Lung (tissue), 11 donors: ENCODE measurements at regions not wholly inside any gene's neighbourhood (a gene's known extent, or its start where the extent isn't known, plus 50 kb on each side); places are given as distances from the start of the nearest gene placed in this dataset.

Source experiments
- ATAC-seq: fragments of 200-7000 bp; cut with Tn5 transposase; one replicate; pipeline ENCODE4 v1.9.1; 2020; ENCODE audit warnings: moderate number of reproducible peaks; ENCODE audit not compliant: insufficient read depth, low FRiP score
- DNase-seq, 3 donors: peaks; one replicate each; pipeline ENCODE4 v3.0.0-alpha.2; 2013 to 2017
- H3K27ac ChIP-seq, 2 donors: one replicate each; pipeline ENCODE4 v1.5.1; 2013; ENCODE audit warnings: mild to moderate bottlenecking in 2 of 2, moderate library complexity in 2 of 2, control low read depth in 1 of 2, inconsistent platforms in 1 of 2, low read depth in 1 of 2, low read length in 1 of 2
- H3K27me3 ChIP-seq, 3 donors: one replicate each; pipeline ENCODE4 v1.5.1; 2013; ENCODE audit warnings: low read length in 2 of 3; ENCODE audit not compliant: control insufficient read depth in 3 of 3, insufficient read depth in 3 of 3
- H3K36me3 ChIP-seq, 4 donors: one replicate each; pipeline ENCODE4 v1.5.1; 2013; ENCODE audit warnings: low read length in 4 of 4, mild to moderate bottlenecking in 1 of 4, moderate library complexity in 1 of 4; ENCODE audit not compliant: control insufficient read depth in 4 of 4, insufficient read depth in 4 of 4
- H3K4me1 ChIP-seq, 5 donors: one replicate each; pipeline ENCODE4 v1.5.1; 2013; ENCODE audit warnings: low read length in 5 of 5, mild to moderate bottlenecking in 2 of 5, moderate library complexity in 1 of 5; ENCODE audit not compliant: control insufficient read depth in 5 of 5, insufficient read depth in 5 of 5
- H3K4me3 ChIP-seq: one replicate; pipeline ENCODE4 v1.5.1; 2013; ENCODE audit warnings: mild to moderate bottlenecking, control low read depth, moderate library complexity
- H3K9ac ChIP-seq, 2 donors: one replicate each; pipeline ENCODE4 v1.5.1; 2013; ENCODE audit warnings: low read length in 2 of 2, control low read depth in 1 of 2; ENCODE audit not compliant: insufficient read depth in 1 of 2
- H3K9me3 ChIP-seq, 4 donors: one replicate each; pipeline ENCODE4 v1.5.1; 2013; ENCODE audit warnings: low read length in 3 of 4, mild to moderate bottlenecking in 1 of 4, moderate library complexity in 1 of 4; ENCODE audit not compliant: control insufficient read depth in 4 of 4, insufficient read depth in 3 of 4
- CTCF ChIP-seq: IDR thresholded peaks from 2 replicates; pipeline ENCODE4 v1.5.1; 2012; ENCODE audit warnings: mild to moderate bottlenecking; ENCODE audit errors: control extremely low read depth, extremely low read depth
- WGBS, 2 donors: extraction: QIAGEN DNeasy Blood & Tissue Kit; methylation state at CpG; one replicate each; pipeline ENCODE4 v1.1.7; 2013; 5-methylcytosine and 5-hydroxymethylcytosine counted together
- donor health status: control.
- donor health status: control.
- donor health status: Bipolar disorder and iron deficiency.
- donor health status: healthy.
- donor health status: DM: yes; HTN: yes; CAD: no.

GRCh38 chrX:100076031-100076430 is 334.0 kb downstream of the PCDH19 start:
- WGBS, 2 donors: 49 to 61% methylated on average over 3 of the region's 3 CpGs
- H3K9ac ChIP-seq: no peak overlapping the region
- DNase-seq: no peak
- no peak for TF ChIP-seq CTCF
- no peak overlapping the region for H3K4me3 ChIP-seq
- no peaks in the 10 kb centered on the region for H3K36me3 ChIP-seq
- no peaks in the 10 kb centered on the region for H3K4me1 ChIP-seq
- ATAC-seq: no peak
- H3K27ac ChIP-seq: no peak overlapping the region
- no peaks in the 10 kb centered on the region for H3K9me3 ChIP-seq
- H3K27me3 ChIP-seq: peaks cover 4 to 26% (median 14%) of the 10 kb centered on the region in 3 donors

- no peaks in the 10 kb centered on the region for H3K36me3 ChIP-seq
- H3K27ac ChIP-seq: no peak overlapping the region
- H3K27me3 ChIP-seq: peaks cover 4 to 24% (median 4%) of the 10 kb centered on the region in 3 donors
- ATAC-seq: no peak
- H3K9me3 ChIP-seq: no peaks in the 10 kb centered on the region
- no peak for TF ChIP-seq CTCF
- H3K4me3 ChIP-seq: no peak overlapping the region
- no peak for DNase-seq
- no peak overlapping the region for H3K9ac ChIP-seq
- H3K4me1 ChIP-seq: no peaks in the 10 kb centered on the region
Measured at GRCh38 chrX:100072336-100072735, 337.7 kb downstream of the PCDH19 start.

- Histone ChIP-seq H3K27me3 (peaks cover 0 to 25% (median 4%) of the 10 kb centered on the region in 3 donors), H3K27ac (no peak overlapping the region), H3K9me3 (no peaks in the 10 kb centered on the region), H3K9ac (no peak overlapping the region), H3K4me3 (no peak overlapping the region), H3K36me3 (no peaks in the 10 kb centered on the region), H3K4me1 (no peaks in the 10 kb centered on the region)
- no peak for TF ChIP-seq CTCF
- no peak for ATAC-seq
- WGBS, 2 donors: 46 to 59% methylated on average over 3 of the region's 3 CpGs
- DNase-seq: no peak
Measured at GRCh38 chrX:100070334-100070849, 339.7 kb downstream of the PCDH19 start.

- no peak for ATAC-seq
- WGBS, 2 donors: 37 to 58% methylated on average over 4 to 5 of the region's 5 CpGs
- H3K4me1 ChIP-seq: no peaks in the 10 kb centered on the region
- TF ChIP-seq CTCF: no peak
- H3K36me3 ChIP-seq: no peaks in the 10 kb centered on the region
- no peak overlapping the region for H3K4me3 ChIP-seq
- H3K27ac ChIP-seq: no peak overlapping the region
- H3K27me3 ChIP-seq: peaks cover 0 to 5% (median 0%) of the 10 kb centered on the region in 3 donors
- no peak overlapping the region for H3K9ac ChIP-seq
- peaks cover 0 to 6% (median 0%) of the 10 kb centered on the region in 4 donors for H3K9me3 ChIP-seq
- DNase-seq: no peak
Measured at GRCh38 chrX:100048156-100048555, 361.9 kb downstream of the PCDH19 start.
